Gastrocnemius medialis (tissue), 4 donors: ENCODE measurements at regions not wholly inside any gene's neighbourhood (a gene's known extent, or its start where the extent isn't known, plus 50 kb on each side); places are given as distances from the start of the nearest gene placed in this dataset.

ENCODE experiments used
- ATAC-seq, 2 donors: fragments of 150-250 bp; one replicate each; pipeline ENCODE4 v1.9.1; 2016
- DNase-seq, 2 donors: peaks; one replicate each; pipeline ENCODE4 v3.0.0-alpha.2; 2019
- H3K27ac ChIP-seq, 4 donors: fragments of 200-600 bp; sonication (generic); 1 replicate in 1 of 4; 2 replicates in 3 of 4; pipeline ENCODE4 v1.5.1; 2016 to 2018; ENCODE audit warnings: mild to moderate bottlenecking in 2 of 4, moderate library complexity in 1 of 4
- H3K27me3 ChIP-seq, 3 donors: fragments of 200-600 bp; sonication (generic) in 2 of 3; 1 replicate in 1 of 3; 2 replicates in 2 of 3; pipeline versions ENCODE4 v1.5.1 to v1.6.0; 2016 to 2019; ENCODE audit warnings: mild to moderate bottlenecking in 1 of 3, moderate library complexity in 1 of 3
- H3K36me3 ChIP-seq, 2 donors: fragments of 200-600 bp; sonication (generic) in 1 of 2; one replicate each; pipeline ENCODE4 v1.5.1; 2017 to 2018
- H3K4me1 ChIP-seq, 2 donors: fragments of 200-600 bp; sonication (generic) in 1 of 2; one replicate each; pipeline ENCODE4 v1.5.1; 2016 to 2017; ENCODE audit warnings: mild to moderate bottlenecking in 2 of 2
- H3K4me3 ChIP-seq, 4 donors: fragments of 200-600 bp; sonication (generic) in 3 of 4; 1 replicate in 1 of 4; 2 replicates in 3 of 4; pipeline ENCODE4 v1.5.1; 2016 to 2019; ENCODE audit warnings: mild to moderate bottlenecking in 2 of 4
- H3K9me3 ChIP-seq, 3 donors: fragments of 200-600 bp; sonication (generic) in 2 of 3; 1 replicate in 1 of 3; 2 replicates in 2 of 3; pipeline ENCODE4 v1.5.1; 2016 to 2019
- POLR2A ChIP-seq, 2 donors: fragments of 450-650 bp; IDR thresholded peaks; one replicate each; pipeline ENCODE4 v1.6.1; 2017; ENCODE audit warnings: antibody characterized with exemption in 2 of 2, mild to moderate bottlenecking in 2 of 2, moderate library complexity in 2 of 2
- in situ Hi-C, 4 donors: fragments of 200-750 bp; cut with MboI; loops; one replicate each; pipeline versions ENCODE4 v1.15.0 to v1.8.0; 2017; ENCODE audit warnings: low sequenced_read_pairs in 4 of 4
- intact Hi-C: fragments of 100-400 bp; cut with DNase I; formaldehyde crosslinking; loops from one replicate; pipeline ENCODE4 v1.15.1; 2023; ENCODE audit warnings: low total_unique reads
- TF ChIP-seq, protein P1 (sequence below), 5 experiments: fragments of 450-650 bp in 3 of 5; fragments of 200-600 bp in 2 of 5; sonication (generic) in 2 of 5; IDR thresholded peaks in 4 of 5; conservative IDR thresholded peaks in 1 of 5; 1 replicate in 4 of 5; 2 replicates in 1 of 5; pipeline ENCODE4 v1.5.1; 2016 to 2019; ENCODE audit warnings: antibody characterized with exemption in 5 of 5, mild to moderate bottlenecking in 3 of 5, moderate library complexity in 3 of 5

- no peak overlapping the region for H3K4me3 ChIP-seq
- TF ChIP-seq, protein P1, sequence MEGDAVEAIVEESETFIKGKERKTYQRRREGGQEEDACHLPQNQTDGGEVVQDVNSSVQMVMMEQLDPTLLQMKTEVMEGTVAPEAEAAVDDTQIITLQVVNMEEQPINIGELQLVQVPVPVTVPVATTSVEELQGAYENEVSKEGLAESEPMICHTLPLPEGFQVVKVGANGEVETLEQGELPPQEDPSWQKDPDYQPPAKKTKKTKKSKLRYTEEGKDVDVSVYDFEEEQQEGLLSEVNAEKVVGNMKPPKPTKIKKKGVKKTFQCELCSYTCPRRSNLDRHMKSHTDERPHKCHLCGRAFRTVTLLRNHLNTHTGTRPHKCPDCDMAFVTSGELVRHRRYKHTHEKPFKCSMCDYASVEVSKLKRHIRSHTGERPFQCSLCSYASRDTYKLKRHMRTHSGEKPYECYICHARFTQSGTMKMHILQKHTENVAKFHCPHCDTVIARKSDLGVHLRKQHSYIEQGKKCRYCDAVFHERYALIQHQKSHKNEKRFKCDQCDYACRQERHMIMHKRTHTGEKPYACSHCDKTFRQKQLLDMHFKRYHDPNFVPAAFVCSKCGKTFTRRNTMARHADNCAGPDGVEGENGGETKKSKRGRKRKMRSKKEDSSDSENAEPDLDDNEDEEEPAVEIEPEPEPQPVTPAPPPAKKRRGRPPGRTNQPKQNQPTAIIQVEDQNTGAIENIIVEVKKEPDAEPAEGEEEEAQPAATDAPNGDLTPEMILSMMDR (IDR thresholded peaks at IDR 0.05 in 4 of 5, conservative IDR thresholded peaks at IDR 0.05 in 1 of 5) = no peak
- TF ChIP-seq POLR2A (IDR thresholded peaks at IDR 0.05) = no peak
- no peak overlapping the region for H3K27ac ChIP-seq
- H3K36me3 ChIP-seq = no peaks in the 10 kb centered on the region
- ATAC-seq (no peak), DNase-seq (no peak)
- no peaks in the 10 kb centered on the region for H3K27me3 ChIP-seq
- in situ Hi-C loops (no loop called here), intact Hi-C loops (no loop called here)
- H3K9me3 ChIP-seq = no peaks in the 10 kb centered on the region
- no peaks in the 10 kb centered on the region for H3K4me1 ChIP-seq
Measured at GRCh38 chr4:138051157-138051556, 191.0 kb downstream of the SLC7A11 start.

DNA sequence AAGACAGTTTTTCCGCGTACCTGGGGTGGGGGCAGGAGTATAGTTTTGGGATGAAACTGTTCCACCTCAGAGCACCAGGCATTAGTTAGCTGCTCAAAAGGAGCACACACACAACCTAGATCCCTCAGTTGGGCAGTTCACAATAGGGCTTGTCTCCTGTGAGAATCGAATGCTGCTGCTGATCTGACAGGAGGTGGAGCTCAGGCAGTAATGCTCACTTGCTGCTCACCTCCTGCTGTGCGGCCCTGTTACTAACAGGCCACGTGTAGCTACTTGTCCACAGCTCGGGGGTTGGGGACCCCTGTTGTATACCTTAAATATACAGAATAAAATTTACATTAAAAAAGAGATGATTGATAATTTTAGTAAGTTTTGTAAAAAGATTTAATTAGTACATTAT lies 191.5 kb downstream of the SLC7A11 start:
- in situ Hi-C loops = no loop called here
- no peaks in the 10 kb centered on the region for H3K36me3 ChIP-seq

GRCh38 chr4:138049355-138049754 lies 192.8 kb downstream of the SLC7A11 start:
- Histone ChIP-seq H3K4me1 (no peaks in the 10 kb centered on the region), H3K36me3 (no peaks in the 10 kb centered on the region), H3K27ac (no peak overlapping the region), H3K27me3 (no peaks in the 10 kb centered on the region), H3K9me3 (no peaks in the 10 kb centered on the region), H3K4me3 (no peak overlapping the region)
- in situ Hi-C loops (loop anchor here in 2 of 4 donors (25.0 kb wide), 2 partner anchors 138 to 638 kb away; no protein-coding TSS in a partner anchor), intact Hi-C loops (no loop called here)
- ATAC-seq = no peak
- DNase-seq = no peak
- TF ChIP-seq POLR2A (IDR thresholded peaks at IDR 0.05) = no peak
- TF ChIP-seq, protein P1 (IDR thresholded peaks at IDR 0.05 in 4 of 5, conservative IDR thresholded peaks at IDR 0.05 in 1 of 5) = no peak

More for the DNA sequence above, 191.5 kb downstream of the SLC7A11 start:
- Histone ChIP-seq H3K9me3 (no peaks in the 10 kb centered on the region), H3K4me1 (no peaks in the 10 kb centered on the region), H3K27me3 (no peaks in the 10 kb centered on the region), H3K4me3 (no peak overlapping the region), H3K27ac (no peak overlapping the region)
- DNase-seq (no peak), ATAC-seq (no peak)
- TF ChIP-seq, protein P1 (IDR thresholded peaks at IDR 0.05 in 4 of 5, conservative IDR thresholded peaks at IDR 0.05 in 1 of 5) = no peak
- TF ChIP-seq POLR2A (IDR thresholded peaks at IDR 0.05) = no peak
- intact Hi-C loops = no loop called here

DNA sequence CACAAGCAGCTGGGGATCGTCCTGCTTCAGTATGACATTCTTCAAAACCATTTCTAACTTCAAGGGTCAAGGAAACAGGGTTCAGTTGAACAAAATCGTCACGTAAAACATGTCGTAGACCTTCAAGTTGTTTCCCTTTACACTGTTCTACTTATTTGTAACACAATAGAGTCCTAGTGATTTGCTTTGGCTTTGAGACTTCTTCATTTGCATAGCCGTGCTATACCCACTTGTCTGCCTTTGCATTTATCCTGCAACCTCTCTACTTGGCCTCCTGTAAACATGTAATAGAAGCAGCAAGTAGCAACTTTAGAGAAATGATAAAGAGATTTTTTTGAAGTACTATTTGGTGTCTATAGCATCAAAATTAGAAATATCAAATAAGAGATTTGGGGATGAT lies 194.9 kb downstream of the SLC7A11 start:
- Histone ChIP-seq H3K9me3 (no peaks in the 10 kb centered on the region), H3K27ac (no peak overlapping the region), H3K27me3 (no peaks in the 10 kb centered on the region), H3K4me1 (no peaks in the 10 kb centered on the region), H3K4me3 (no peak overlapping the region), H3K36me3 (no peaks in the 10 kb centered on the region)
- ATAC-seq (no peak), DNase-seq (no peak)
- no peak for TF ChIP-seq POLR2A (IDR thresholded peaks at IDR 0.05)
- TF ChIP-seq, protein P1 (IDR thresholded peaks at IDR 0.05 in 4 of 5, conservative IDR thresholded peaks at IDR 0.05 in 1 of 5) = no peak
- in situ Hi-C loops = loop anchor here in 2 of 4 donors (25.0 kb wide), 2 partner anchors 140 to 640 kb away; no protein-coding TSS in a partner anchor
- intact Hi-C loops = no loop called here

GRCh38 chr4:138045036-138045435 lies 197.1 kb downstream of the SLC7A11 start:
- in situ Hi-C loops = loop anchor here in 2 of 4 donors (25.0 kb wide), 2 partner anchors 142 to 642 kb away; no protein-coding TSS in a partner anchor
- no peak for ATAC-seq
- Histone ChIP-seq H3K4me1 (no peaks in the 10 kb centered on the region), H3K9me3 (no peaks in the 10 kb centered on the region), H3K27me3 (no peaks in the 10 kb centered on the region), H3K27ac (no peak overlapping the region), H3K4me3 (no peak overlapping the region), H3K36me3 (no peaks in the 10 kb centered on the region)
- intact Hi-C loops = no loop called here
- TF ChIP-seq, protein P1 (IDR thresholded peaks at IDR 0.05 in 4 of 5, conservative IDR thresholded peaks at IDR 0.05 in 1 of 5) = no peak
- no peak for TF ChIP-seq POLR2A (IDR thresholded peaks at IDR 0.05)
- DNase-seq = no peak
